Immature natural killer cell (primary cell): ENCODE measurements at regions not wholly inside any gene's neighbourhood (a gene's known extent, or its start where the extent isn't known, plus 50 kb on each side); places are given as distances from the start of the nearest gene placed in this dataset.

ENCODE experiments used
- DNase-seq, 3 donors: peaks; one replicate each; pipeline ENCODE4 v3.0.0; 2022; ENCODE audit warnings: mixed read lengths in 1 of 3
- H3K27ac Mint-ChIP-seq, 6 donors: one replicate each; pipeline ENCODE4 v1.8.0; 2020; ENCODE audit warnings: mixed read lengths in 6 of 6, mild to moderate bottlenecking in 5 of 6, inconsistent platforms in 4 of 6, moderate library complexity in 3 of 6
- H3K27me3 Mint-ChIP-seq, 3 donors: one replicate each; pipeline ENCODE4 v1.8.0; 2020 to 2021; ENCODE audit warnings: low read depth in 3 of 3, mild to moderate bottlenecking in 3 of 3, mixed read lengths in 3 of 3, moderate library complexity in 3 of 3, inconsistent platforms in 1 of 3
- H3K36me3 Mint-ChIP-seq, 3 donors: one replicate each; pipeline ENCODE4 v1.8.0; 2020; ENCODE audit warnings: mixed read lengths in 3 of 3, inconsistent platforms in 2 of 3, mild to moderate bottlenecking in 2 of 3
- H3K4me1 Mint-ChIP-seq, 2 donors: one replicate each; pipeline ENCODE4 v1.8.0; 2020; ENCODE audit warnings: inconsistent platforms in 2 of 2, mild to moderate bottlenecking in 2 of 2, mixed read lengths in 2 of 2, moderate library complexity in 1 of 2
- H3K4me3 Mint-ChIP-seq, 5 donors: one replicate each; pipeline ENCODE4 v1.8.0; 2020; ENCODE audit warnings: mild to moderate bottlenecking in 5 of 5, mixed read lengths in 5 of 5, inconsistent platforms in 3 of 5, moderate library complexity in 3 of 5
- H3K9me3 Mint-ChIP-seq, 6 donors: one replicate each; pipeline ENCODE4 v1.8.0; 2020; ENCODE audit warnings: mild to moderate bottlenecking in 6 of 6, mixed read lengths in 6 of 6, inconsistent platforms in 4 of 6, moderate library complexity in 3 of 6

- Mint-ChIP-seq H3K4me1 (no peaks in the 10 kb centered on the region), H3K27ac (no peak overlapping the region), H3K27me3 (no peaks in the 10 kb centered on the region), H3K4me3 (no peak overlapping the region), H3K36me3 (no peaks in the 10 kb centered on the region), H3K9me3 (peaks cover 0 to 3% (median 0%) of the 10 kb centered on the region in 6 donors)
- no peak for DNase-seq
Measured at GRCh38 chr10:76667408-76668370, 969.9 kb downstream of the KCNMA1 start.

GRCh38 chr10:76666891-76667290, 970.7 kb downstream of the KCNMA1 start:
- no peak overlapping the region for H3K4me3 Mint-ChIP-seq
- H3K27me3 Mint-ChIP-seq: no peaks in the 10 kb centered on the region
- no peak for DNase-seq
- no peak overlapping the region for H3K27ac Mint-ChIP-seq
- H3K4me1 Mint-ChIP-seq: no peaks in the 10 kb centered on the region
- no peaks in the 10 kb centered on the region for H3K36me3 Mint-ChIP-seq
- H3K9me3 Mint-ChIP-seq: no peaks in the 10 kb centered on the region

- DNase-seq: no peak
- no peaks in the 10 kb centered on the region for H3K36me3 Mint-ChIP-seq
- no peak overlapping the region for H3K4me3 Mint-ChIP-seq
- no peak overlapping the region for H3K27ac Mint-ChIP-seq
- H3K4me1 Mint-ChIP-seq: no peaks in the 10 kb centered on the region
- H3K27me3 Mint-ChIP-seq: peaks cover 0 to 2% (median 0%) of the 10 kb centered on the region in 3 donors
- no peaks in the 10 kb centered on the region for H3K9me3 Mint-ChIP-seq
Measured at GRCh38 chr10:76665029-76665428, 972.6 kb downstream of the KCNMA1 start.

- Mint-ChIP-seq H3K27ac (no peak overlapping the region), H3K4me3 (no peak overlapping the region), H3K4me1 (no peaks in the 10 kb centered on the region), H3K9me3 (peaks cover 0 to 18% (median 5%) of the 10 kb centered on the region in 6 donors), H3K27me3 (peaks cover 1 to 2% (median 2%) of the 10 kb centered on the region in 3 donors), H3K36me3 (no peaks in the 10 kb centered on the region)
- DNase-seq: no peak
Measured at GRCh38 chr10:76657337-76658012, 980.1 kb downstream of the KCNMA1 start.

- Mint-ChIP-seq H3K4me1 (no peaks in the 10 kb centered on the region), H3K9me3 (peaks cover 0 to 11% (median 4%) of the 10 kb centered on the region in 6 donors), H3K27me3 (peaks cover 0 to 1% (median 0%) of the 10 kb centered on the region in 3 donors), H3K4me3 (no peak overlapping the region), H3K27ac (no peak overlapping the region), H3K36me3 (no peaks in the 10 kb centered on the region)
- no peak for DNase-seq
Measured at GRCh38 chr10:76651154-76651553, 986.5 kb downstream of the KCNMA1 start.

- no peak overlapping the region for H3K27ac Mint-ChIP-seq
- H3K9me3 Mint-ChIP-seq: peaks cover 0 to 11% (median 2%) of the 10 kb centered on the region in 6 donors
- H3K4me3 Mint-ChIP-seq: no peak overlapping the region
- no peaks in the 10 kb centered on the region for H3K36me3 Mint-ChIP-seq
- H3K4me1 Mint-ChIP-seq: no peaks in the 10 kb centered on the region
- peaks cover 0 to 1% (median 0%) of the 10 kb centered on the region in 3 donors for H3K27me3 Mint-ChIP-seq
- no peak for DNase-seq
Measured at GRCh38 chr10:76649723-76650127, 987.9 kb downstream of the KCNMA1 start.

GRCh38 chr10:76649254-76649653, 988.4 kb downstream of the KCNMA1 start:
- peaks cover 0 to 1% (median 0%) of the 10 kb centered on the region in 3 donors for H3K27me3 Mint-ChIP-seq
- no peaks in the 10 kb centered on the region for H3K36me3 Mint-ChIP-seq
- H3K9me3 Mint-ChIP-seq: peaks cover 0 to 12% (median 2%) of the 10 kb centered on the region in 6 donors
- no peak overlapping the region for H3K4me3 Mint-ChIP-seq
- no peaks in the 10 kb centered on the region for H3K4me1 Mint-ChIP-seq
- DNase-seq: no peak
- H3K27ac Mint-ChIP-seq: no peak overlapping the region

- Mint-ChIP-seq H3K27ac (no peak overlapping the region), H3K36me3 (no peaks in the 10 kb centered on the region), H3K27me3 (peaks cover 0 to 1% (median 0%) of the 10 kb centered on the region in 3 donors), H3K4me1 (no peaks in the 10 kb centered on the region), H3K4me3 (no peak overlapping the region), H3K9me3 (peaks cover 0 to 7% (median 0%) of the 10 kb centered on the region in 6 donors)
- no peak for DNase-seq
Measured at GRCh38 chr10:76647301-76647700, 990.3 kb downstream of the KCNMA1 start.

- no peaks in the 10 kb centered on the region for H3K36me3 Mint-ChIP-seq
- peaks cover 0 to 5% (median 0%) of the 10 kb centered on the region in 6 donors for H3K9me3 Mint-ChIP-seq
- no peaks in the 10 kb centered on the region for H3K4me1 Mint-ChIP-seq
- no peak for DNase-seq
- peaks cover 0 to 2% (median 1%) of the 10 kb centered on the region in 3 donors for H3K27me3 Mint-ChIP-seq
- no peak overlapping the region for H3K4me3 Mint-ChIP-seq
- no peak overlapping the region for H3K27ac Mint-ChIP-seq
Measured at GRCh38 chr10:76645341-76645740, 992.3 kb downstream of the KCNMA1 start.

GRCh38 chr10:76644476-76644875, 993.1 kb downstream of the KCNMA1 start:
- DNase-seq: no peak
- Mint-ChIP-seq H3K36me3 (no peaks in the 10 kb centered on the region), H3K4me1 (no peaks in the 10 kb centered on the region), H3K27ac (no peak overlapping the region), H3K4me3 (no peak overlapping the region), H3K27me3 (peaks cover 0 to 2% (median 1%) of the 10 kb centered on the region in 3 donors), H3K9me3 (peaks cover 0 to 5% (median 0%) of the 10 kb centered on the region in 6 donors)

- no peaks in the 10 kb centered on the region for H3K36me3 Mint-ChIP-seq
- peaks cover 0 to 2% (median 1%) of the 10 kb centered on the region in 3 donors for H3K27me3 Mint-ChIP-seq
- H3K9me3 Mint-ChIP-seq: peaks cover 0 to 5% (median 0%) of the 10 kb centered on the region in 6 donors
- no peak for DNase-seq
- H3K4me1 Mint-ChIP-seq: no peaks in the 10 kb centered on the region
- no peak overlapping the region for H3K4me3 Mint-ChIP-seq
- H3K27ac Mint-ChIP-seq: no peak overlapping the region
Measured at GRCh38 chr10:76643511-76643911, 994.1 kb downstream of the KCNMA1 start.

- Mint-ChIP-seq H3K27me3 (peaks cover 0 to 2% (median 1%) of the 10 kb centered on the region in 3 donors), H3K4me1 (no peaks in the 10 kb centered on the region), H3K27ac (no peak overlapping the region), H3K36me3 (no peaks in the 10 kb centered on the region), H3K4me3 (no peak overlapping the region), H3K9me3 (peaks cover 0 to 5% (median 0%) of the 10 kb centered on the region in 6 donors)
- no peak for DNase-seq
Measured at GRCh38 chr10:76642358-76642757, 995.2 kb downstream of the KCNMA1 start.

- Mint-ChIP-seq H3K27me3 (peaks cover 0 to 2% (median 1%) of the 10 kb centered on the region in 3 donors), H3K27ac (no peak overlapping the region), H3K9me3 (peaks cover 0 to 5% (median 0%) of the 10 kb centered on the region in 6 donors), H3K4me1 (no peaks in the 10 kb centered on the region), H3K4me3 (no peak overlapping the region), H3K36me3 (no peaks in the 10 kb centered on the region)
- no peak for DNase-seq
Measured at GRCh38 chr10:76641215-76641614, 996.4 kb downstream of the KCNMA1 start.

GRCh38 chr10:76640806-76641205, 996.8 kb downstream of the KCNMA1 start:
- H3K9me3 Mint-ChIP-seq: peaks cover 0 to 5% (median 0%) of the 10 kb centered on the region in 6 donors
- no peak overlapping the region for H3K27ac Mint-ChIP-seq
- H3K36me3 Mint-ChIP-seq: no peaks in the 10 kb centered on the region
- no peaks in the 10 kb centered on the region for H3K4me1 Mint-ChIP-seq
- peaks cover 0 to 2% (median 1%) of the 10 kb centered on the region in 3 donors for H3K27me3 Mint-ChIP-seq
- no peak overlapping the region for H3K4me3 Mint-ChIP-seq
- no peak for DNase-seq
